ENCODE measurements at regions not wholly inside any gene's neighbourhood (a gene's known extent, or its start where the extent isn't known, plus 50 kb on each side); places are given as distances from the start of the nearest gene placed in this dataset.

- TF ChIP-seq CTCF (IDR thresholded peaks at IDR 0.05; ENCODE audit: insufficient read depth, low read length, poor library complexity, severe bottlenecking) (no peak), EZH2phosphoT487 (conservative IDR thresholded peaks at IDR 0.05; ENCODE audit: low read length) (no peak)
These were observed 224.2 kb downstream of the FOXO1 start for GRCh38 chr13:40442231-40442630.

All from SU-DHL-6 (cell line).